Activated T-helper 1 cell treated with anti-CD3 and anti-CD28 coated beads, Interleukin-12 subunit alpha, Interleukin-12 subunit beta, Interleukin-2, Interleukin-4 antibody, amounts not matched to agents 30 ng/mL and 10 ng/mL and 1 ng/mL, durations not matched to agents 14 hours and 24 hours and 36 hours (primary cell): ENCODE measurements at regions not wholly inside any gene's neighbourhood (a gene's known extent, or its start where the extent isn't known, plus 50 kb on each side); places are given as distances from the start of the nearest gene placed in this dataset.

Experiments
- DNase-seq: peaks from one replicate; pipeline ENCODE4 v3.0.0; 2021; ENCODE audit warnings: low spot score
- H3K27ac Mint-ChIP-seq: one replicate; pipeline ENCODE4 v1.8.0; 2021; ENCODE audit warnings: mild to moderate bottlenecking, mixed read lengths
- H3K27me3 Mint-ChIP-seq: one replicate; pipeline ENCODE4 v1.8.0; 2022; ENCODE audit warnings: mild to moderate bottlenecking, moderate library complexity, mixed read lengths; ENCODE audit not compliant: insufficient read depth
- H3K36me3 Mint-ChIP-seq: one replicate; pipeline ENCODE4 v1.8.0; 2021; ENCODE audit warnings: low read depth, mixed read lengths
- H3K4me1 Mint-ChIP-seq: one replicate; pipeline ENCODE4 v1.8.0; 2021; ENCODE audit warnings: low read depth, mixed read lengths
- H3K4me3 Mint-ChIP-seq: one replicate; pipeline ENCODE4 v1.8.0; 2021; ENCODE audit warnings: mild to moderate bottlenecking, moderate library complexity, mixed read lengths
- H3K9me3 Mint-ChIP-seq: one replicate; pipeline ENCODE4 v1.8.0; 2021; ENCODE audit warnings: mixed read lengths
- intact Hi-C: fragments of 100-400 bp; cut with micrococcal nuclease; formaldehyde crosslinking; loops from one replicate; pipeline ENCODE4 v1.15.1; 2024

DNA sequence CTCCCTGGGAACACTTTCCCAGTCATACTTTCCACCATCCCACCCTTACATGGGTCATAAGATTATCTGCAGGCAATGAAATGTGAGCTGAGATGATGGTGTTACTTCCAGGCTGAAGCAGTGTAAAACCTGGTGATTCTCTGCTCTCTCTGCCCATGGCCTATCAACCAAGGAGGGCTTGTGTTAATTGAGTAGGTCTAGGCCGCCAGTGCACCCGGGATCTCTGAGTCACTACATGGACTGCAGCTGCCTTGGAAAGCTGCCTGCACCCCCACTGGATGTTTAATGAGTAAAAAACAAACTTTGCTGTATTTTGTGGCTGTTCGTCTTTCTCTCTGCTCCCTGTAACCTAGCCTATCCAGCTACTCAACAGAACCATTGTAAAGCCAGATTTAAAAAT lies 451.7 kb upstream of the SMIM21 start:
- intact Hi-C loops, result no loop called here

DNA sequence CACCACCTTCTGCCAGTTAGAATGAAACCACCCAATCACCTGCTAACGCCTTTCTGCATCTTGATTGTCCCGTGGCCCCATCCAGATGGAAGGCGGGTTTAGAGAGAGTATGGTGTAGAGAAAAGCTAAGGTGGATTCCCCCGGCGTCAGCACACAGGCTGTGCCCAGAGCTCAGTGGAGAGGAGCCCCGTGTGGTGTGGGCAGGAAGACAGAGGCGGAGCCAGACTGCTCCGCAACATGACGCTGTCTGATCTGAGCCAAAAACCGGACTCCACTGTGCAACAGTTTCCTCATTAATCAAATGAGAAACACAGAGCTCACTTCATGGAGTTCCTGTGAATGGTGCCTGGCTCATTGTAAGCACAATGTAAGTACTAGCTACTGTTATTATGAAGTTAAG lies 448.1 kb upstream of the SMIM21 start:
- no peak overlapping the region for H3K4me3 Mint-ChIP-seq
- H3K4me1 Mint-ChIP-seq, result no peaks in the 10 kb centered on the region
- no peaks in the 10 kb centered on the region for H3K9me3 Mint-ChIP-seq
- no peak for DNase-seq
- no peaks in the 10 kb centered on the region for H3K36me3 Mint-ChIP-seq
- no peak overlapping the region for H3K27ac Mint-ChIP-seq
- no peaks in the 10 kb centered on the region for H3K27me3 Mint-ChIP-seq
- intact Hi-C loops, result no loop called here

More for the DNA sequence above, 451.7 kb upstream of the SMIM21 start:
- no peak for DNase-seq
- H3K36me3 Mint-ChIP-seq, result no peaks in the 10 kb centered on the region
- H3K9me3 Mint-ChIP-seq, result no peaks in the 10 kb centered on the region
- H3K27ac Mint-ChIP-seq, result no peak overlapping the region
- H3K4me3 Mint-ChIP-seq, result no peak overlapping the region
- H3K27me3 Mint-ChIP-seq, result no peaks in the 10 kb centered on the region
- no peaks in the 10 kb centered on the region for H3K4me1 Mint-ChIP-seq

DNA sequence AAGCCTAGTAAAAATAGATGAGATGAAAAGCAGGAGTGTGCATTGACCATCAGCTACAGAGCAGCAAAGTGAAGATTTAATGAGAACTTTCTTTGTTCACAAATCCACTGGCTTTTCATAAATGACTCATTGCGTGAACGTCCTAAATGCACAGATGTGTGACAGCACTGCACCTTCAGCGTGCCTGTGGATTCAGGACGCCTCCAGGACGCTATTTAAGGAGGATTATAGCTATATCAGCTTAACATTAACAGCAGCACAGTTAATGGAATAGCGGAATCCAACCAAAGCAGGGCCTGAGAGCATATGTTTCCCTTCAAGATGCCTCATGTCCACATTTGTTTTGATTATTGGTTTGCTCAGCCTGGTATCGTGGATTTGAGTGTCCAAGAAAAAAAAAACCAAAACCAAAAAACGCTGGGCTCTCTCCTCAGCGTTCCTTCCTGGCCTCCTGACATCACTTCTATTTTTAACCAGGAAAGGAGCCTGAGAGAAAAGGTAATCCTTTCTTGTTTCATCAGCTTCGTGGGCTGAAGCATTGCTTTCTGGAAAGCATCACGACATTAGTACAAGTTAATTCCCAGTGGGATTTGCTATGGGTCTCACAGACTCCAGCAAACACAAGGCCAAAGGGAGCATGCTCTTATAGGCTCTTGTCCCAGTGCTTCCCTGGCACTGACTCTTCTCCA lies 447.0 kb upstream of the SMIM21 start:
- Mint-ChIP-seq H3K4me3 (no peak overlapping the region), H3K27ac (no peak overlapping the region), H3K36me3 (no peaks in the 10 kb centered on the region), H3K9me3 (no peaks in the 10 kb centered on the region), H3K27me3 (no peaks in the 10 kb centered on the region), H3K4me1 (no peaks in the 10 kb centered on the region)
- intact Hi-C loops, result no loop called here
- no peak for DNase-seq

DNA sequence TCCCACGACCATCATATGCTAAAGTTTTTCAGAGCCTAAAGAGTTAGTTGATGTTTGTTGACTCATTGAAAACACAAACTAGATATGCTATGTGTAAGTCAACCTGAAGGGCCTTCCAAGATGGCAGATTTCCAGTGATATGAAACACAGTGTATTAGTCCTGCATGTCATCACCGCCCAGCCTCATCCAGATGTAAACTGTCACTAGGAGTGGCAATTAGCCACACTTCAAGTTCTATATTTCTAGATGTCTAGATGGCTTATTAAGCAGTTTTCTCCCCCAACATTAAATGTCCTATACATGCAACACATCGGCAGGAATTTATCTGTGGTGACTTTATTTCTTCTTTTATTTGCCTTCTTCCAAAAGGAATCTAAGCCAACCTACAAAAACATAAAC lies 444.1 kb upstream of the SMIM21 start:
- no peak overlapping the region for H3K4me3 Mint-ChIP-seq
- H3K27me3 Mint-ChIP-seq, result no peaks in the 10 kb centered on the region
- H3K27ac Mint-ChIP-seq, result no peak overlapping the region
- H3K9me3 Mint-ChIP-seq, result no peaks in the 10 kb centered on the region
- DNase-seq, result no peak
- H3K4me1 Mint-ChIP-seq, result no peaks in the 10 kb centered on the region
- intact Hi-C loops, result no loop called here
- no peaks in the 10 kb centered on the region for H3K36me3 Mint-ChIP-seq

DNA sequence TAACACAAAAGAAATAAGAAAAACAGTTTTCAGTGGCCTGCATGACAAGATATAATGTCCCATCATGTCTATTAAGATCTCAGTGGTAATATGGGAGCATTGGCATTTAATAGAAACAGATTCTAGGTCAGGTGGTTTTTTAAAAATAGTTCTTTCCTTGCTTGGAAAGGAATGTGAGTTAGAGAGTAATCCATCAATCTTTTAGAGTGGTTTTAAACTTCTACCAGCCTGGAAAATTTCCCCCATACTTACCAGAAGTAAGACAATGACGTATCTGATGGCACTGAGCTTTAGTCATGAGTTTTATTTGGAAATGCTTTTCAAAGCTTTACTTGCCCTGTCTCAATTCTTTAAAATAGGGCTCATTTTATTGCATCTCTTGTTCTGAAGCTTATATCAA lies 441.7 kb upstream of the SMIM21 start:
- Mint-ChIP-seq H3K27me3 (no peaks in the 10 kb centered on the region), H3K27ac (no peak overlapping the region), H3K36me3 (no peaks in the 10 kb centered on the region), H3K4me3 (no peak overlapping the region), H3K4me1 (no peaks in the 10 kb centered on the region), H3K9me3 (no peaks in the 10 kb centered on the region)
- intact Hi-C loops, result no loop called here
- no peak for DNase-seq

DNA sequence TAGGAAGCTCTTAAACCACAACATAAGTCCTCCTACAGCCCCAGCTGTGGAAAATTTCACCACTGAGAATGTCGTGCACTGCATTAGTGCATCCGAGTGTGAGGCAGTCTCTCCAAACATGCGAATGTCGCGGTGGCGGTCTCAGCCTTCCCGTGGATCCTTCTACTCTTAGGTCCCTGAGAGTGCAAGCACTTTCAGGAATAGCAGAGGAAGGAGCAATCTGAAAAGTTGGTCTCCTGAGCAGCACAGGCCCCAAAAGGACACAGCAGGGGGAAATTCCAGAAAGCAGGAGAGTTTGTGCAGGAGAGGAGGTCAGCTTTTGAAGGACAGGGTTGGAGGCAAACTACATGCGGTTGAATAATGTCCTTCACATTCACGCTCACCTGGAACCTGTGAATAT lies 440.5 kb upstream of the SMIM21 start:
- no peak overlapping the region for H3K27ac Mint-ChIP-seq
- no peaks in the 10 kb centered on the region for H3K27me3 Mint-ChIP-seq
- no peak overlapping the region for H3K4me3 Mint-ChIP-seq
- H3K9me3 Mint-ChIP-seq, result no peaks in the 10 kb centered on the region
- H3K36me3 Mint-ChIP-seq, result no peaks in the 10 kb centered on the region
- DNase-seq, result no peak
- H3K4me1 Mint-ChIP-seq, result no peaks in the 10 kb centered on the region
- intact Hi-C loops, result no loop called here

DNA sequence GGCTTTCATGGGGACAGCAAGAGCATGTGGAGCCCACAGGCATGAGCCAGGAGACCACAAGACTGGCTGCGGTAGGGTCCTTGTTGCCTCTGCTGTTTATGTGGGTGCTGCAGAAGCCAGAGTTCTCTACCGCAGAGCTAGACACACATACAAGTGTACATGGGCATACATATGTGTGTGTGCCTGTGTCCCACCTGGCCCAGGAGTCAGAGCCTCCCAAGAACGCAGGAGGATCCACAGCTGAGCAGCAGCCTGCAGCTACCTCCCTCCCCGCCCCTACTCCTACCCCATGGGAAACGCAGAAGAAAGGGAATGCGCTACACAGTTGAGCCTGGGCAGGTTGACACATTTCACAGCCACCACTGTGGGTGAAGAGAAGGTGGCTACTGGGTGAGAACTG lies 438.1 kb upstream of the SMIM21 start:
- no peak for DNase-seq
- H3K4me3 Mint-ChIP-seq, result no peak overlapping the region
- H3K9me3 Mint-ChIP-seq, result no peaks in the 10 kb centered on the region
- intact Hi-C loops, result no loop called here
- H3K27me3 Mint-ChIP-seq, result no peaks in the 10 kb centered on the region
- no peaks in the 10 kb centered on the region for H3K36me3 Mint-ChIP-seq
- H3K27ac Mint-ChIP-seq, result no peak overlapping the region
- no peaks in the 10 kb centered on the region for H3K4me1 Mint-ChIP-seq

DNA sequence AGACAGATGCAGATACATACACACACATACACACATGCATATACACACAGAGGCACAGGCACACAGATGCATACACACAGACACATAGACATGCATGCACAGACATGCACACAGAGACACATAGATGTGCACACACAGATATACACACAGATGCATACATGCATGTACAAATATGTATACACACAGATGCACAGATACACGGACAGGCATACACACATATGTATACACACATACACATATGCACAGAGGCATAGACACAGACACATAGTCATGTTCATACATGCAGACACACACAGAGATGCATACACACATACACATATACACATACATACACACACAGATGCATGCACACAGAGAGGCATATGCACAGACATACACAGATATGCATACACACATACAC lies 437.3 kb upstream of the SMIM21 start:
- Mint-ChIP-seq H3K27ac (no peak overlapping the region), H3K4me1 (no peaks in the 10 kb centered on the region), H3K36me3 (no peaks in the 10 kb centered on the region), H3K27me3 (no peaks in the 10 kb centered on the region), H3K4me3 (no peak overlapping the region), H3K9me3 (no peaks in the 10 kb centered on the region)
- intact Hi-C loops, result no loop called here
- no peak for DNase-seq

DNA sequence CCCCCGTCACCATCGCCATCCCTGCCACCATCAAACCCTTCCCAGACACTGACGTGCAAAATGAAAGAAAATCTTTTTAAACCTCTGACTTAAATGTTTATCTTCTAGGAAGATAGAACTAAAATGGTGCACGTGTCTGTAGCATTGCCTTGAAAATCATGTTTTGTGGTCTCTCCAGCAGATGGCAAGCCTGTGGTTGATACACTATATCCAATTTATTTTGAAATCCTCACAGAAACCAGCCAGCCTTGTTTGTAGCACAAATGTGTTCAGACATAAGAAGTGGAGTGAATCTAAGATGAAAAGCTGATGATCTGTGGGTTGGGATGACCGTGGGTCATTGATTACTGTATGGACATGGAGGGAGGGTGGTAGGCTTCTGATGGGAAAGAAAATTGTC lies 436.2 kb upstream of the SMIM21 start:
- H3K4me1 Mint-ChIP-seq, result no peaks in the 10 kb centered on the region
- intact Hi-C loops, result no loop called here
- peaks cover 3% of the 10 kb centered on the region for H3K27me3 Mint-ChIP-seq
- H3K9me3 Mint-ChIP-seq, result no peaks in the 10 kb centered on the region
- no peak overlapping the region for H3K27ac Mint-ChIP-seq
- H3K36me3 Mint-ChIP-seq, result no peaks in the 10 kb centered on the region
- no peak overlapping the region for H3K4me3 Mint-ChIP-seq
- no peak for DNase-seq

DNA sequence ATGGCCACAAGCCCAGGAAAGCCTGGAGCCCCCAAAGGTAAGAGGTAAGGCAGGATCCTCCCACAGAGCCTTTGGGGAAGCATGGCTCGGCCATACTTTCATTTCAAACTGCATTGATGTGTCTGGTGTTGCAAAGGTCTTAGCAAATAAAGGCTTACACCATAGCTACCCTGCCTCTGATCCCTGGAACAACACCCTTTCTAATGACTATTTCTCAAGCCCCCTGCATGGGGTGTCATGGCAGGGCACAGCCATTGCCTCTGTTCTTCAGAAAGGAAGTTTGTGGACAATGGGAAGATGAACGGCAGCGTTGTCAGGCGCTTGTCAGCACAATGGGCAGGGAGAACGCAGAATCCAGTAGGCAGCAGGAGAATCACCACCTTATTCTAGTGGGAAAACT lies 435.0 kb upstream of the SMIM21 start:
- no peaks in the 10 kb centered on the region for H3K4me1 Mint-ChIP-seq

DNA sequence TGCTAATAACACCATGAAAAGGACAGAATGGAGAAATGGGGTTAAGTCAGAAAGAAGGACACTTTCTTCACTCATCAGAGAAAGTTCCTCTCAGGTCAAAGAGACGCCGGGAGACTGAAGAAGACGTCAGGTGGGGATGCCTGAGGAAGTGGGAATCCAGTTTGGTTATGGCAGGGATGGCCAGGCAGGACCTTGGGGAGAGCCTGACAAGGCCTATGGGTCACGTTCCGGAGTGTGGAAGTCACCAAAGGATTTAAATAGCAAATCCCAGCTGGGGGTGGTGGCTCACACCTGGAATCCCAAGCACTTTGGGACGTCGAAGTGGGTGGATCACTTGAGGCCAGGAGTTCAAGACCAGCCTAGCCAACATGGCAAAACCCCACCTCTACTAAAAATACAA lies 432.7 kb upstream of the SMIM21 start:
- H3K27ac Mint-ChIP-seq, result no peak overlapping the region
- peaks cover 3% of the 10 kb centered on the region for H3K27me3 Mint-ChIP-seq
- H3K4me3 Mint-ChIP-seq, result no peak overlapping the region
- DNase-seq, result no peak
- intact Hi-C loops, result no loop called here
- no peaks in the 10 kb centered on the region for H3K4me1 Mint-ChIP-seq
- no peaks in the 10 kb centered on the region for H3K9me3 Mint-ChIP-seq
- no peaks in the 10 kb centered on the region for H3K36me3 Mint-ChIP-seq

More for the DNA sequence above, 435.0 kb upstream of the SMIM21 start:
- intact Hi-C loops, result no loop called here
- no peak overlapping the region for H3K27ac Mint-ChIP-seq
- H3K36me3 Mint-ChIP-seq, result no peaks in the 10 kb centered on the region
- H3K27me3 Mint-ChIP-seq, result peaks cover 3% of the 10 kb centered on the region
- no peak overlapping the region for H3K4me3 Mint-ChIP-seq
- DNase-seq, result no peak
- no peaks in the 10 kb centered on the region for H3K9me3 Mint-ChIP-seq

DNA sequence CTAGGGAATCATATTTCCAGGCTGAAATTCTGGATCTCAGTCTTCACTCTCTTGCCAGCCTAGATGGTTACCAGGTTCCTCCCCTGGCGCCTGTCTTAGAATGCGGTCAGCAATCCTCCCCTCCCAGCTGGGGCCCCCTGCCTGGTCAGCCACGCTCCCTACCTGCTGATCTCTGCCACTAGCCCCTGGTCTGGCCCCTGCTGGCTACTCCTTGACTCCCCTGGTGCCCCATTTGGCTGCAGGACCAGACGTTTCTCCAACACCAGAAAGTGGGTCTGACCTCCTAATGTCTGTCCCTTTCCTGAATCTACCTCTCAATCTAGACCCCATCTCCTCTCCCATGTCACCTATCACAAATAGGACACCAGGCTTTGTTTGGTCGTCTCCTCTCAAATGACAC lies 432.0 kb upstream of the SMIM21 start:
- H3K9me3 Mint-ChIP-seq, result no peaks in the 10 kb centered on the region
- H3K27ac Mint-ChIP-seq, result no peak overlapping the region
- H3K4me1 Mint-ChIP-seq, result no peaks in the 10 kb centered on the region
- no peaks in the 10 kb centered on the region for H3K36me3 Mint-ChIP-seq
- H3K4me3 Mint-ChIP-seq, result no peak overlapping the region
- no peak for DNase-seq
- intact Hi-C loops, result no loop called here
- H3K27me3 Mint-ChIP-seq, result peaks cover 3% of the 10 kb centered on the region

DNA sequence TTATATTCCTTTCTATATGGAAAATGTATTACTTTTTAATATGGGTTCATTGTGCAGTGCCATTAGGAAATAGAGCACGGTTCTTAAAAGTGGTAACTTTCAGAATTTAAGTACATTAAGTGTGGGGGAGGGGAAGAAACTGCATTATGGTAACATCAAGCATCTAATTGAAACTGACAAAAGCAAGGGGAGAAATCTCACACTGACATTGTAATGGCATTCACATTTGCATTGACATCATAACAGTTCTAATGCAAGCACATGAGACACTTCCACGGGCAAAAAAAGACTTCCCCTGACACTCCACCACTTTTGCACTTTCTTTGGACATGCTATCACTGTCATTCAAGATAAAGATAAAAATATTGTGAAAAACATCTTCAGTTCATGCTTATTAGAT lies 431.3 kb upstream of the SMIM21 start:
- peaks cover 3% of the 10 kb centered on the region for H3K27me3 Mint-ChIP-seq
- no peak overlapping the region for H3K27ac Mint-ChIP-seq
- H3K4me3 Mint-ChIP-seq, result no peak overlapping the region
- H3K36me3 Mint-ChIP-seq, result no peaks in the 10 kb centered on the region
- intact Hi-C loops, result no loop called here
- H3K4me1 Mint-ChIP-seq, result no peaks in the 10 kb centered on the region
- DNase-seq, result no peak
- H3K9me3 Mint-ChIP-seq, result no peaks in the 10 kb centered on the region

DNA sequence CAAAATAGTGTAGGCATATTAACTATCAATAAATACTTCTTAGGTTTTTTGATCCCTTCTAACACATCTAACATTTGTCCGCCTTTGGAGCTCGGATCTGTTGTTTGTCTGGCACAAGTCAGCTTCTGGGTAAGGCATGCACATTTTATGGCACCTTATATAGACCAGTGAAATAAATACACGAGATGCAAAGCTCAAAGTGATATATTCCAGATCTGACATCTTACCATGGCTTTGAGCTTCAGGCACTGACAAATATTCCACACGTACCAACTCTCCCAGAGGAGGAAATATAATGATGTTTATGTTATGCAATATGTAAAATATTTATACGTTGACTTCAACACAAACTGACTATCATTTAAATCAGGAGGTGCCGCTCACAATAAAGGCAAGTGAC lies 430.1 kb upstream of the SMIM21 start:
- Mint-ChIP-seq H3K9me3 (no peaks in the 10 kb centered on the region), H3K4me3 (no peak overlapping the region), H3K4me1 (no peaks in the 10 kb centered on the region), H3K36me3 (no peaks in the 10 kb centered on the region), H3K27me3 (peaks cover 3% of the 10 kb centered on the region), H3K27ac (no peak overlapping the region)
- no peak for DNase-seq
- intact Hi-C loops, result no loop called here
